Lower lobe of right lung (tissue), 2 donors: ENCODE measurements at regions not wholly inside any gene's neighbourhood (a gene's known extent, or its start where the extent isn't known, plus 50 kb on each side); places are given as distances from the start of the nearest gene placed in this dataset.

Source experiments
- ATAC-seq, 2 donors: fragments of 200-7000 bp; cut with Tn5 transposase; one replicate each; pipeline ENCODE4 v1.9.1; 2020 to 2022; ENCODE audit warnings: mild to moderate bottlenecking in 2 of 2, moderate library complexity in 2 of 2
- DNase-seq: peaks from one replicate; pipeline ENCODE4 v3.0.0-alpha.2; 2020
- H3K27ac ChIP-seq: fragments of 200-600 bp; one replicate; pipeline ENCODE4 v1.8.0; 2022
- H3K27me3 ChIP-seq: fragments of 200-600 bp; one replicate; pipeline ENCODE4 v1.8.0; 2022; ENCODE audit warnings: low read depth
- H3K36me3 ChIP-seq: fragments of 200-600 bp; one replicate; pipeline ENCODE4 v1.8.0; 2022; ENCODE audit warnings: mild to moderate bottlenecking
- H3K4me1 ChIP-seq: fragments of 200-600 bp; one replicate; pipeline ENCODE4 v1.8.0; 2022
- H3K4me3 ChIP-seq: fragments of 200-600 bp; one replicate; pipeline ENCODE4 v1.8.0; 2022; ENCODE audit warnings: mild to moderate bottlenecking
- H3K9me3 ChIP-seq: fragments of 200-600 bp; one replicate; pipeline ENCODE4 v1.8.0; 2022
- CTCF ChIP-seq: fragments of 200-600 bp; IDR thresholded peaks from one replicate; pipeline ENCODE4 v1.8.0; 2022; ENCODE audit warnings: antibody characterized with exemption, mild to moderate bottlenecking
- intact Hi-C: fragments of 100-400 bp; cut with DNase I; formaldehyde crosslinking; loops from one replicate; pipeline ENCODE4 v1.11.0; 2022
- donor health status: DM: no; HTN: yes; CAD: no; lungs with severe emphysema.

- no peaks in the 10 kb centered on the region for H3K9me3 ChIP-seq
- no peak for TF ChIP-seq CTCF
- no peaks in the 10 kb centered on the region for H3K36me3 ChIP-seq
- peak in 1 of 2 donors; percentile 19 for ATAC-seq
- intact Hi-C loops, result no loop called here
- no peak overlapping the region for H3K27ac ChIP-seq
- H3K4me1 ChIP-seq, result no peaks in the 10 kb centered on the region
- no peaks in the 10 kb centered on the region for H3K27me3 ChIP-seq
- DNase-seq, result no peak
- H3K4me3 ChIP-seq, result no peak overlapping the region
These were observed 126.3 kb upstream of the FHL2 start for GRCh38 chr2:105525201-105525600.

GRCh38 chr2:105522645-105523044, 123.8 kb upstream of the FHL2 start:
- Histone ChIP-seq H3K27ac (no peak overlapping the region), H3K4me1 (peaks cover 5% of the 10 kb centered on the region), H3K9me3 (no peaks in the 10 kb centered on the region), H3K36me3 (no peaks in the 10 kb centered on the region), H3K27me3 (no peaks in the 10 kb centered on the region), H3K4me3 (no peak overlapping the region)
- TF ChIP-seq CTCF, result no peak
- intact Hi-C loops, result no loop called here
- DNase-seq, result no peak
- no peak for ATAC-seq

GRCh38 chr2:105521616-105522015, 122.8 kb upstream of the FHL2 start:
- no peak for TF ChIP-seq CTCF
- intact Hi-C loops, result no loop called here
- peaks cover 6% of the 10 kb centered on the region for H3K4me1 ChIP-seq
- DNase-seq, result no peak
- H3K27ac ChIP-seq, result no peak overlapping the region
- H3K36me3 ChIP-seq, result no peaks in the 10 kb centered on the region
- no peaks in the 10 kb centered on the region for H3K27me3 ChIP-seq
- no peak overlapping the region for H3K4me3 ChIP-seq
- no peaks in the 10 kb centered on the region for H3K9me3 ChIP-seq
- ATAC-seq, result no peak

- intact Hi-C loops, result no loop called here
These were observed 122.3 kb upstream of the FHL2 start for GRCh38 chr2:105521176-105521575.

GRCh38 chr2:105519516-105519915, 120.7 kb upstream of the FHL2 start:
- no peak for DNase-seq
- ATAC-seq, result no peak
- Histone ChIP-seq H3K4me1 (peaks cover 6% of the 10 kb centered on the region), H3K27ac (no peak overlapping the region), H3K9me3 (no peaks in the 10 kb centered on the region), H3K36me3 (no peaks in the 10 kb centered on the region), H3K27me3 (no peaks in the 10 kb centered on the region), H3K4me3 (no peak overlapping the region)
- intact Hi-C loops, result no loop called here
- no peak for TF ChIP-seq CTCF

More at GRCh38 chr2:105521176-105521575, 122.3 kb upstream of the FHL2 start:
- Histone ChIP-seq H3K4me3 (no peak overlapping the region), H3K4me1 (peaks cover 6% of the 10 kb centered on the region), H3K36me3 (no peaks in the 10 kb centered on the region), H3K27me3 (no peaks in the 10 kb centered on the region), H3K9me3 (no peaks in the 10 kb centered on the region), H3K27ac (no peak overlapping the region)
- no peak for DNase-seq
- ATAC-seq, result no peak
- peak; percentile 45 for TF ChIP-seq CTCF

GRCh38 chr2:105518897-105519296, 120.0 kb upstream of the FHL2 start:
- no peak for TF ChIP-seq CTCF
- DNase-seq (no peak), ATAC-seq (no peak)
- Histone ChIP-seq H3K27ac (no peak overlapping the region), H3K27me3 (no peaks in the 10 kb centered on the region), H3K4me1 (peaks cover 6% of the 10 kb centered on the region), H3K36me3 (no peaks in the 10 kb centered on the region), H3K4me3 (no peak overlapping the region), H3K9me3 (no peaks in the 10 kb centered on the region)
- intact Hi-C loops, result no loop called here
